ENCODE measurements at regions not wholly inside any gene's neighbourhood (a gene's known extent, or its start where the extent isn't known, plus 50 kb on each side); places are given as distances from the start of the nearest gene placed in this dataset.
"Not testable (repeated sequence)": the region's sequence is repeated elsewhere in the genome, so short reads cannot be mapped to it uniquely, and the experiment has no call there.

GRCh38 chr7:80346704-80347103 is 165.2 kb downstream of the GNAT3 start:
- DNase-seq (ENCODE audit: low spot score) = no peak

GRCh38 chr7:80335511-80336231 is 176.2 kb downstream of the GNAT3 start:
- peak; percentile 50 for DNase-seq (ENCODE audit: low spot score)

GRCh38 chr7:80334908-80335307 is 177.0 kb downstream of the GNAT3 start:
- no peak for DNase-seq (ENCODE audit: low spot score)

- no peak for DNase-seq (ENCODE audit: low spot score)
These were observed 177.7 kb downstream of the GNAT3 start for GRCh38 chr7:80334196-80334595.

GRCh38 chr7:80333040-80333439 is 178.8 kb downstream of the GNAT3 start:
- DNase-seq (ENCODE audit: low spot score) = no peak

GRCh38 chr7:80330434-80330833 is 181.4 kb downstream of the GNAT3 start:
- no peak for DNase-seq (ENCODE audit: low spot score)

- DNase-seq (ENCODE audit: low spot score) = no peak
These were observed 187.8 kb downstream of the GNAT3 start for GRCh38 chr7:80324032-80324431.

GRCh38 chr7:80319461-80319860 is 184.8 kb downstream of the GNAI1 start:
- no peak for DNase-seq (ENCODE audit: low spot score)

GRCh38 chr7:80318081-80318480 is 183.4 kb downstream of the GNAI1 start:
- no peak for DNase-seq (ENCODE audit: low spot score)

GRCh38 chr7:80316811-80317210 is 182.2 kb downstream of the GNAI1 start:
- DNase-seq (ENCODE audit: low spot score) = no peak

- no peak for DNase-seq (ENCODE audit: low spot score)
These were observed 179.1 kb downstream of the GNAI1 start for GRCh38 chr7:80313716-80314115.

- DNase-seq (ENCODE audit: low spot score) = no peak
These were observed 178.5 kb downstream of the GNAI1 start for GRCh38 chr7:80313067-80313626.

- DNase-seq (ENCODE audit: low spot score) = no peak
These were observed 177.6 kb downstream of the GNAI1 start for GRCh38 chr7:80312139-80312661.

- DNase-seq (ENCODE audit: low spot score) = no peak
These were observed 176.7 kb downstream of the GNAI1 start for GRCh38 chr7:80311313-80311712.

GRCh38 chr7:80309971-80310549 is 175.4 kb downstream of the GNAI1 start:
- no peak for DNase-seq (ENCODE audit: low spot score)

- DNase-seq (ENCODE audit: low spot score) = no peak
These were observed 174.7 kb downstream of the GNAI1 start for GRCh38 chr7:80309377-80309776.

- DNase-seq (ENCODE audit: low spot score) = no peak
These were observed 172.7 kb downstream of the GNAI1 start for GRCh38 chr7:80307227-80307856.

GRCh38 chr7:80303315-80303714 is 168.7 kb downstream of the GNAI1 start:
- DNase-seq (ENCODE audit: low spot score) = no peak

- no peak for DNase-seq (ENCODE audit: low spot score)
These were observed 168.0 kb downstream of the GNAI1 start for GRCh38 chr7:80302636-80303035.

GRCh38 chr7:80302078-80302477 is 167.4 kb downstream of the GNAI1 start:
- no peak for DNase-seq (ENCODE audit: low spot score)

GRCh38 chr7:80298201-80298600 is 163.6 kb downstream of the GNAI1 start:
- no peak for DNase-seq (ENCODE audit: low spot score)

GRCh38 chr7:80294346-80294745 is 159.7 kb downstream of the GNAI1 start:
- no peak for DNase-seq (ENCODE audit: low spot score)

- DNase-seq (ENCODE audit: low spot score) = not testable (repeated sequence)
These were observed 158.0 kb downstream of the GNAI1 start for GRCh38 chr7:80292634-80293033.

Data from ecto neural progenitor cell (in vitro differentiated cells).